Neural cell (in vitro differentiated cells): ENCODE measurements at regions not wholly inside any gene's neighbourhood (a gene's known extent, or its start where the extent isn't known, plus 50 kb on each side); places are given as distances from the start of the nearest gene placed in this dataset.

Experiments
- EP300 ChIP-seq: fragments of 450-650 bp; conservative IDR thresholded peaks from 2 replicates; pipeline ENCODE4 v1.6.1; 2014; ENCODE audit warnings: antibody characterized with exemption, mild to moderate bottlenecking, moderate library complexity; ENCODE audit not compliant: poor library complexity, severe bottlenecking
- POLR2AphosphoS5 ChIP-seq: IDR thresholded peaks from 2 replicates; pipeline ENCODE4 v1.6.1; 2012
- RAD21 ChIP-seq: fragments of 450-650 bp; conservative IDR thresholded peaks from 2 replicates; pipeline ENCODE4 v1.6.1; 2014; ENCODE audit warnings: antibody characterized with exemption, mild to moderate bottlenecking, moderate library complexity
- SMC3 ChIP-seq: fragments of 450-650 bp; conservative IDR thresholded peaks from 2 replicates; pipeline ENCODE4 v1.6.1; 2014; ENCODE audit warnings: antibody characterized with exemption, mild to moderate bottlenecking, moderate library complexity; ENCODE audit not compliant: poor library complexity
- TF ChIP-seq, protein P1 (sequence below): fragments of 450-650 bp; IDR thresholded peaks from 2 replicates; pipeline ENCODE4 v1.5.1; 2014; ENCODE audit warnings: antibody characterized with exemption, mild to moderate bottlenecking, moderate library complexity; ENCODE audit not compliant: poor library complexity, severe bottlenecking
- TF ChIP-seq, protein P2 (sequence below): IDR thresholded peaks from 2 replicates; pipeline ENCODE4 v1.6.1; 2012; ENCODE audit warnings: borderline replicate concordance

DNA sequence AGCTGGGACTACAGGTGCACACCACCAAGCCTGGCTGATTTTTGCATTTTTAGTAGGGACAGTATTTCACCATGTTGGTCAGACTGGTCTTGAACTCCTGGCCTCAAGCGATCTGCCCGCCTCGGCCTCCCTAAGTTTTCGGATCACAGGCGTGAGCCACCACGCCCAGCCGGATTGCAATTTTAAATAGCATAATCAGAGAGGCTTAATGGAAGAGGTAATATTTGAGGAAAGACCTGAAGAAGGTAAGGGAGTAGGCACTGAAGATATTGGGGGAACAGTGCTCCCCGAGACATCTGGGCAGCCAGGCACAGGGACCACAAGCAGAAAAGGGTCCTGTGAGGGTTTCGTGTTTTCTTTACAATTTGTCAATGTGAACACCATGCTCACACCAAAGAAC is 61.4 kb upstream of the USP6NL start:
- TF ChIP-seq RAD21 = no peak
- TF ChIP-seq, protein P1, sequence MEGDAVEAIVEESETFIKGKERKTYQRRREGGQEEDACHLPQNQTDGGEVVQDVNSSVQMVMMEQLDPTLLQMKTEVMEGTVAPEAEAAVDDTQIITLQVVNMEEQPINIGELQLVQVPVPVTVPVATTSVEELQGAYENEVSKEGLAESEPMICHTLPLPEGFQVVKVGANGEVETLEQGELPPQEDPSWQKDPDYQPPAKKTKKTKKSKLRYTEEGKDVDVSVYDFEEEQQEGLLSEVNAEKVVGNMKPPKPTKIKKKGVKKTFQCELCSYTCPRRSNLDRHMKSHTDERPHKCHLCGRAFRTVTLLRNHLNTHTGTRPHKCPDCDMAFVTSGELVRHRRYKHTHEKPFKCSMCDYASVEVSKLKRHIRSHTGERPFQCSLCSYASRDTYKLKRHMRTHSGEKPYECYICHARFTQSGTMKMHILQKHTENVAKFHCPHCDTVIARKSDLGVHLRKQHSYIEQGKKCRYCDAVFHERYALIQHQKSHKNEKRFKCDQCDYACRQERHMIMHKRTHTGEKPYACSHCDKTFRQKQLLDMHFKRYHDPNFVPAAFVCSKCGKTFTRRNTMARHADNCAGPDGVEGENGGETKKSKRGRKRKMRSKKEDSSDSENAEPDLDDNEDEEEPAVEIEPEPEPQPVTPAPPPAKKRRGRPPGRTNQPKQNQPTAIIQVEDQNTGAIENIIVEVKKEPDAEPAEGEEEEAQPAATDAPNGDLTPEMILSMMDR = no peak
- TF ChIP-seq, protein P2, sequence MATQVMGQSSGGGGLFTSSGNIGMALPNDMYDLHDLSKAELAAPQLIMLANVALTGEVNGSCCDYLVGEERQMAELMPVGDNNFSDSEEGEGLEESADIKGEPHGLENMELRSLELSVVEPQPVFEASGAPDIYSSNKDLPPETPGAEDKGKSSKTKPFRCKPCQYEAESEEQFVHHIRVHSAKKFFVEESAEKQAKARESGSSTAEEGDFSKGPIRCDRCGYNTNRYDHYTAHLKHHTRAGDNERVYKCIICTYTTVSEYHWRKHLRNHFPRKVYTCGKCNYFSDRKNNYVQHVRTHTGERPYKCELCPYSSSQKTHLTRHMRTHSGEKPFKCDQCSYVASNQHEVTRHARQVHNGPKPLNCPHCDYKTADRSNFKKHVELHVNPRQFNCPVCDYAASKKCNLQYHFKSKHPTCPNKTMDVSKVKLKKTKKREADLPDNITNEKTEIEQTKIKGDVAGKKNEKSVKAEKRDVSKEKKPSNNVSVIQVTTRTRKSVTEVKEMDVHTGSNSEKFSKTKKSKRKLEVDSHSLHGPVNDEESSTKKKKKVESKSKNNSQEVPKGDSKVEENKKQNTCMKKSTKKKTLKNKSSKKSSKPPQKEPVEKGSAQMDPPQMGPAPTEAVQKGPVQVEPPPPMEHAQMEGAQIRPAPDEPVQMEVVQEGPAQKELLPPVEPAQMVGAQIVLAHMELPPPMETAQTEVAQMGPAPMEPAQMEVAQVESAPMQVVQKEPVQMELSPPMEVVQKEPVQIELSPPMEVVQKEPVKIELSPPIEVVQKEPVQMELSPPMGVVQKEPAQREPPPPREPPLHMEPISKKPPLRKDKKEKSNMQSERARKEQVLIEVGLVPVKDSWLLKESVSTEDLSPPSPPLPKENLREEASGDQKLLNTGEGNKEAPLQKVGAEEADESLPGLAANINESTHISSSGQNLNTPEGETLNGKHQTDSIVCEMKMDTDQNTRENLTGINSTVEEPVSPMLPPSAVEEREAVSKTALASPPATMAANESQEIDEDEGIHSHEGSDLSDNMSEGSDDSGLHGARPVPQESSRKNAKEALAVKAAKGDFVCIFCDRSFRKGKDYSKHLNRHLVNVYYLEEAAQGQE = no peak
- TF ChIP-seq EP300 = no peak
- no peak for TF ChIP-seq SMC3
- no peak for TF ChIP-seq POLR2AphosphoS5
